ENCODE measurements at regions not wholly inside any gene's neighbourhood (a gene's known extent, or its start where the extent isn't known, plus 50 kb on each side); places are given as distances from the start of the nearest gene placed in this dataset.
A peak's percentile ranks its signal among the peaks of the same experiment; 100 is the strongest.

GRCh38 chr1:30452170-30452569 lies 271.2 kb downstream of the MATN1 start:
- 88% methylated on average over 2 of the region's 2 CpGs for WGBS
- TF ChIP-seq CTCF (IDR thresholded peaks at IDR 0.05) (no peak), POLR2AphosphoS5 (IDR thresholded peaks at IDR 0.05) (no peak), EP300 (IDR thresholded peaks at IDR 0.05) (no peak), POLR2A (IDR thresholded peaks at IDR 0.05; ENCODE audit: low read depth) (no peak)
- intact Hi-C loops (cut with DNase I) = no loop called here

GRCh38 chr1:30451532-30452125 lies 271.8 kb downstream of the MATN1 start:
- Histone ChIP-seq H3K4me3 (no peak overlapping the region), H3K4me1 (no peaks in the 10 kb centered on the region), H3K9me3 (no peaks in the 10 kb centered on the region), H3K27ac (replicated peaks in 1 of 4) (no peak overlapping the region), H3K27me3 (no peaks in the 10 kb centered on the region), H3K36me3 (no peaks in the 10 kb centered on the region)
- intact Hi-C loops (cut with DNase I) = no loop called here
- WGBS = 94% methylated on average over 14 of the region's 14 CpGs
- DNase-seq (ENCODE audit: extremely low spot score) = peak; percentile 50
- TF ChIP-seq POLR2A (IDR thresholded peaks at IDR 0.05; ENCODE audit: low read depth) (no peak), EP300 (IDR thresholded peaks at IDR 0.05) (no peak), POLR2AphosphoS5 (IDR thresholded peaks at IDR 0.05) (no peak), CTCF (IDR thresholded peaks at IDR 0.05) (no peak)

More at GRCh38 chr1:30452170-30452569, 271.2 kb downstream of the MATN1 start:
- Histone ChIP-seq H3K9me3 (no peaks in the 10 kb centered on the region), H3K27me3 (no peaks in the 10 kb centered on the region), H3K4me1 (no peaks in the 10 kb centered on the region), H3K4me3 (no peak overlapping the region), H3K27ac (replicated peaks in 1 of 4) (no peak overlapping the region), H3K36me3 (no peaks in the 10 kb centered on the region)
- DNase-seq (ENCODE audit: extremely low spot score) = no peak

GRCh38 chr1:30450818-30451233 lies 272.6 kb downstream of the MATN1 start:
- 86% methylated on average over 4 of the region's 5 CpGs for WGBS

GRCh38 chr1:30450148-30450817 lies 273.1 kb downstream of the MATN1 start:
- WGBS = 75% methylated on average over 7 of the region's 7 CpGs
- intact Hi-C loops (cut with DNase I) = no loop called here
- peak; percentile 74 for DNase-seq (ENCODE audit: extremely low spot score)
- TF ChIP-seq POLR2A (IDR thresholded peaks at IDR 0.05; ENCODE audit: low read depth) (no peak), CTCF (IDR thresholded peaks at IDR 0.05) (no peak), POLR2AphosphoS5 (IDR thresholded peaks at IDR 0.05) (no peak), EP300 (IDR thresholded peaks at IDR 0.05) (no peak)
- H3K27me3 ChIP-seq = peaks cover 0 to 11% (median 0%) of the 10 kb centered on the region in 4 donors
- H3K36me3 ChIP-seq = no peaks in the 10 kb centered on the region
- no peak overlapping the region for H3K4me3 ChIP-seq
- no peak overlapping the region for H3K27ac ChIP-seq (replicated peaks in 1 of 4)
- no peaks in the 10 kb centered on the region for H3K4me1 ChIP-seq
- no peaks in the 10 kb centered on the region for H3K9me3 ChIP-seq

More at GRCh38 chr1:30450818-30451233, 272.6 kb downstream of the MATN1 start:
- Histone ChIP-seq H3K9me3 (no peaks in the 10 kb centered on the region), H3K4me3 (no peak overlapping the region), H3K4me1 (no peaks in the 10 kb centered on the region), H3K27me3 (peaks cover 0 to 7% (median 0%) of the 10 kb centered on the region in 4 donors), H3K36me3 (no peaks in the 10 kb centered on the region), H3K27ac (replicated peaks in 1 of 4) (no peak overlapping the region)
- TF ChIP-seq POLR2A (IDR thresholded peaks at IDR 0.05; ENCODE audit: low read depth) (no peak), EP300 (IDR thresholded peaks at IDR 0.05) (no peak), POLR2AphosphoS5 (IDR thresholded peaks at IDR 0.05) (no peak), CTCF (IDR thresholded peaks at IDR 0.05) (no peak)
- DNase-seq (ENCODE audit: extremely low spot score) = peak; percentile 87
- intact Hi-C loops (cut with DNase I) = no loop called here

All from esophagus muscularis mucosa (tissue), 4 donors.